Astrocyte of the cerebellum (primary cell): ENCODE measurements at regions not wholly inside any gene's neighbourhood (a gene's known extent, or its start where the extent isn't known, plus 50 kb on each side); places are given as distances from the start of the nearest gene placed in this dataset.

ENCODE experiments used
- DNase-seq: peaks from one replicate; pipeline ENCODE4 v3.0.0-alpha.2; 2011; ENCODE audit warnings: low read depth
- H3K4me3 ChIP-seq: 2 replicates; pipeline ENCODE4 v1.5.1; 2011; ENCODE audit warnings: mild to moderate bottlenecking, low read depth, low read length, moderate library complexity
- CTCF ChIP-seq: IDR thresholded peaks from 2 replicates; pipeline ENCODE4 v1.5.1; 2012; ENCODE audit warnings: low read length, low read depth, moderate library complexity, mild to moderate bottlenecking; ENCODE audit errors: missing control alignments
- in situ Hi-C: cut with HindIII; loops from 2 replicates; pipeline ENCODE4 v1.10.0; 2017; ENCODE audit warnings: low sequenced_read_pairs

DNA sequence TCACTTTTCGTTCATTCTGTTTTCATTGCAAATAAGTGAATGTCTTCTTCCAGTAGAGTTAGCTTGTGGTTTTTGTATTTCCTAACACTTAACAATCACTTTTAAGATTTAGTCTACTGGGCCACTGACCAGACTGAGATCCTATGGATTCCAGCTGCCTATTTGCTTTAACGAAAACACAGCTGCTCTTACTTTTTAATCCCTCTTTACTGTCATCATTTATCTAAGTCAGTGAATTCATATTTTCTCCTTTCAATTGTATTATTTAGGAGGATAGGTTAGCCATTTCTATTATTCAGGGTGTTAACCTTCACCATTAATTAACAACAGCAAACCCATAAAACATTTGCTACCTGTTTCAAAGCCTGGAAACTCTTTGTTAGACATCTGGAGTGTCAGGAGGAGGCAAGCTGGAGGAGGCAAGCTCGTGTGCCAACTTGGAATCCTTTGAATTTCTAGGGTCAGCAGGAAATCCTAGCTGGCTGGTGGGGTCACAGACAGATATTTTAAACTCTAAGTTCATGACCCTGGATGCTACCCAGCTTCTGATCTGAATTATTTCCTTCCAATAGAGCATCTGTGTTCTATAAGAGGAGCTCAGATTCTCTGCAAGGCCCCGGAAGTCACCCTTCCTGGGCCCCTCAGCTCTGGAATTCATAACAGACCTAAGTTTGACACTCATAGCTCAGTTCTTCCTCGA lies 385.3 kb downstream of the RBM43 start:
- no peak for TF ChIP-seq CTCF
- DNase-seq = no peak
- in situ Hi-C loops = no loop called here

GRCh38 chr2:150873396-150873772 lies 385.9 kb upstream of the RND3 start:
- in situ Hi-C loops = no loop called here
- no peak overlapping the region for H3K4me3 ChIP-seq
- no peak for TF ChIP-seq CTCF
- no peak for DNase-seq

More for the DNA sequence above, 385.3 kb downstream of the RBM43 start:
- no peak overlapping the region for H3K4me3 ChIP-seq

- in situ Hi-C loops = no loop called here
- no peak for DNase-seq
- H3K4me3 ChIP-seq = no peak overlapping the region
- TF ChIP-seq CTCF = no peak
These were observed 385.4 kb upstream of the RND3 start for GRCh38 chr2:150872756-150873395.

- no peak for TF ChIP-seq CTCF
- H3K4me3 ChIP-seq = no peak overlapping the region
- DNase-seq = no peak
- in situ Hi-C loops = no loop called here
These were observed 379.0 kb upstream of the RND3 start for GRCh38 chr2:150866431-150866830.

- in situ Hi-C loops = no loop called here
These were observed 376.2 kb upstream of the RND3 start for GRCh38 chr2:150863691-150864090.

GRCh38 chr2:150860301-150860700 lies 372.8 kb upstream of the RND3 start:
- TF ChIP-seq CTCF = no peak
- no peak for DNase-seq
- in situ Hi-C loops = no loop called here
- no peak overlapping the region for H3K4me3 ChIP-seq

More at GRCh38 chr2:150863691-150864090, 376.2 kb upstream of the RND3 start:
- TF ChIP-seq CTCF = no peak
- no peak overlapping the region for H3K4me3 ChIP-seq
- DNase-seq = no peak
